Effector memory CD8-positive, alpha-beta T cell (primary cell): ENCODE measurements at regions not wholly inside any gene's neighbourhood (a gene's known extent, or its start where the extent isn't known, plus 50 kb on each side); places are given as distances from the start of the nearest gene placed in this dataset.

ENCODE experiments used
- ATAC-seq: fragments of 150-1000 bp; cut with Tn5 transposase; replicated peaks from 2 replicates; pipeline ENCODE4 v1.10.0; 2021; ENCODE audit warnings: mild to moderate bottlenecking, moderate library complexity
- DNase-seq, 3 experiments: peaks; one replicate each; pipeline ENCODE4 v3.0.0; 2021
- H3K27ac Mint-ChIP-seq, 2 donors: one replicate each; pipeline ENCODE4 v1.8.0; 2022; ENCODE audit warnings: mild to moderate bottlenecking in 2 of 2, mixed read lengths in 2 of 2, moderate library complexity in 2 of 2
- H3K27me3 Mint-ChIP-seq, 2 donors: one replicate each; pipeline ENCODE4 v1.8.0; 2022; ENCODE audit warnings: mixed read lengths in 2 of 2
- H3K36me3 Mint-ChIP-seq: one replicate; pipeline ENCODE4 v1.8.0; 2022; ENCODE audit warnings: mild to moderate bottlenecking, moderate library complexity, mixed read lengths; ENCODE audit not compliant: insufficient read depth
- H3K4me1 Mint-ChIP-seq, 2 donors: one replicate each; pipeline ENCODE4 v1.8.0; 2022; ENCODE audit warnings: low read depth in 2 of 2, mixed read lengths in 2 of 2
- H3K4me3 Mint-ChIP-seq, 2 donors: one replicate each; pipeline ENCODE4 v1.8.0; 2022; ENCODE audit warnings: mild to moderate bottlenecking in 2 of 2, mixed read lengths in 2 of 2, moderate library complexity in 2 of 2
- H3K9me3 Mint-ChIP-seq, 2 donors: one replicate each; pipeline ENCODE4 v1.8.0; 2022; ENCODE audit warnings: mixed read lengths in 2 of 2

DNA sequence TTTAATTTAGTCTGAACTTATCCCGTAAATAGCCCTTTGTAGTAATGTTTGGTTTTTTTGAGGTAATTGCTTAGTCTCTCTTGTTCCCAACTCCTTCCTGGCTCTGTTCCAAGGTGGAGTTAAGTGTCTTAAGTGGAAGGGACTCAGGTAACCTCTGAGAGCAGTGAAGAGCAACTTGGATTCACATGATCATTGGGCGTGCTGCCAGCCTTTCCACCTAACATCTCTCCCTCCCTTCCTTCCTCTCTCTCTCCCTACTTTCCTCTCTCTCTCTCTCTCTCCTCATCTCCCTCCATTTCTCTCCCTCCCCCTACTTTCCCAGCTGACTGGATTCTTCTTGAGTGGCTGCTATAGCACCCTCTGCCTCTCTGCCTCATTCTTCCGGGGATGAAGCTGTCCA lies 232.9 kb upstream of the SASH1 start:
- Mint-ChIP-seq H3K4me3 (no peak overlapping the region), H3K27me3 (peaks cover 6% of the 10 kb centered on the region in 2 donors), H3K36me3 (no peaks in the 10 kb centered on the region), H3K9me3 (no peaks in the 10 kb centered on the region), H3K4me1 (no peaks in the 10 kb centered on the region), H3K27ac (no peak overlapping the region)
- ATAC-seq: no peak
- no peak for DNase-seq

- Mint-ChIP-seq H3K36me3 (no peaks in the 10 kb centered on the region), H3K27me3 (peaks cover 6% of the 10 kb centered on the region in 2 donors), H3K27ac (no peak overlapping the region), H3K4me1 (no peaks in the 10 kb centered on the region), H3K9me3 (no peaks in the 10 kb centered on the region), H3K4me3 (no peak overlapping the region)
- DNase-seq (no peak), ATAC-seq (no peak)
Observed at GRCh38 chr6:148110925-148111324, 231.7 kb upstream of the SASH1 start.

DNA sequence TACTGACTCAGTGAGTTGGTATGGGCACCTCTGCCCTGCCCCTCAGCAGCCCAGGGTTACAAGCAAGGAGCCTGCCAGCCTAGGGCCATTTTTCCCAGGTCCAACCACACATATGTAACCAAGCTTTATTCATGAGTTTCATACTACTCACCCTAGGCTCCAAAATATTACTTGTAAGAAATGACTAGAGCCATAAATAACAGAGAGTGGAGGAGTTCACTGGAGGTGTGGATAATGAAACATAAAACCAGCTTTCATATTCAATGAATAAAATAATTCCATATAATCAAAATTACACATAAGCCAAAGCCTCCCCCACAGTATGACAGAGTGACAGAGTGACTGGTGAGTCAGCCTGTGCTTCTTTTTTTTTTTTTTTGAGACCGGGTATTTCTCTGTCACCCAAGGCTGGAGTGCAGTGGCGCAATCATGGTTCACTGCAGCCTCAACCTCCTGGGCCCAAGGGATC lies 229.8 kb upstream of the SASH1 start:
- DNase-seq: no peak
- H3K9me3 Mint-ChIP-seq: no peaks in the 10 kb centered on the region
- no peaks in the 10 kb centered on the region for H3K36me3 Mint-ChIP-seq
- H3K4me3 Mint-ChIP-seq: no peak overlapping the region
- H3K27ac Mint-ChIP-seq: no peak overlapping the region
- no peak for ATAC-seq
- no peaks in the 10 kb centered on the region for H3K4me1 Mint-ChIP-seq
- peaks cover 6% of the 10 kb centered on the region in 2 donors for H3K27me3 Mint-ChIP-seq

DNA sequence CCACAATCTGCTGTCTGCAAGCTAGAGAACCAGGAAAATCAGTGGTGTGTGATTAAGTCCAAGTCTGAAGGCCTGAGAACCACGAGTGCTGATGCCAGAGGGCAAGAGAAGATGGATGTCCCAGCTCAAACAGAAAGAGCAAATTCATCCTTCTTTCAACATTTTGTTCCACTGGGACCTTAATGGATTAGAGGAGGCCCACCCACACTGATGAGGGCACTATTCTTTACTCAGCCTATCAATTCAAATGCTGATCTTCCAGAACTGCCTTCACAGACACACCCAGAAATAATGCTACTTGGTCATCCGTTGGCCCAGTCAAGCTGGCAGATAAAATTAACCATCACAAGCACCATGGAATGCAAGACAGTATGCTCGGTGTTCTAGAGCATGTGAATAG lies 226.6 kb upstream of the SASH1 start:
- Mint-ChIP-seq H3K9me3 (no peaks in the 10 kb centered on the region), H3K4me3 (no peak overlapping the region), H3K36me3 (no peaks in the 10 kb centered on the region), H3K4me1 (no peaks in the 10 kb centered on the region), H3K27ac (no peak overlapping the region), H3K27me3 (peaks cover 0 to 6% of the 10 kb centered on the region in 2 donors)
- ATAC-seq (no peak), DNase-seq (no peak)

GRCh38 chr6:148118244-148118643 lies 224.4 kb upstream of the SASH1 start:
- ATAC-seq: no peak
- no peak for DNase-seq
- Mint-ChIP-seq H3K36me3 (no peaks in the 10 kb centered on the region), H3K4me3 (no peak overlapping the region), H3K9me3 (peaks cover 0 to 3% of the 10 kb centered on the region in 2 donors), H3K27me3 (peaks cover 0 to 6% of the 10 kb centered on the region in 2 donors), H3K4me1 (no peaks in the 10 kb centered on the region), H3K27ac (no peak overlapping the region)

DNA sequence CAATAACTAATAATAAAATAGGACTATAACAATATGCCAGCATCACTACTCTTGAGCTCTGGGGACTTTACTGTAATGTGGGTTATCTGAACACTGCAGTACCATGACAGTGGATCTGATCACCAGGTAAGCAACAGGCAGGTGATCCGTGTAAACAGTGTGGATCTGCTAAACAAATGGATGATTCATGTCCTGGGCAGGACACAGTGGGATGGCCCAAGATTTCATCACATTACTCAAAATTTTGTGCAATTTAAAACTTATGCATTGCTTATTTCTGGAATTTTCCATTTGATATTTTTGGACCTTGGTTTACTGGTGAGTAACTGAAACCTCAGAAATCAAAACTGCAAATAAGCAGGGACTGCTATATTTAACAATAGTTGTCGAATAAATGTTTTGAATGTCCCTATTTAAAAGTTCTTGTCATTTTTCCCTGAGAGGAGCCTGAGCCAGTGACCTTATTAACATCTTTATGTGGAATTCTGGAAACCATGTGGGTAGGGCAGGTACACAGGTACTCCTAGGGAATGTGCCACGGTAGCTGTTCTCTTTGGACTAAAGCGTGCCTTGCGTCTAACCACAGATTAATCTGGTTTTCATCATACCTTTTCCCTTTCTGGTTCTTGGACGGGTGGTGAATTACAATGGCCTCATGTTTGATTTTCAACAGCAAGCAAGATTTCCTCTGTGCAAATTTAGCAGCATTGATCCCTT lies 214.5 kb upstream of the SASH1 start:
- Mint-ChIP-seq H3K9me3 (no peaks in the 10 kb centered on the region), H3K27ac (no peak overlapping the region), H3K4me1 (no peaks in the 10 kb centered on the region), H3K4me3 (no peak overlapping the region), H3K27me3 (peaks cover 0 to 11% of the 10 kb centered on the region in 2 donors), H3K36me3 (no peaks in the 10 kb centered on the region)
- ATAC-seq: no peak
- DNase-seq: no peak

DNA sequence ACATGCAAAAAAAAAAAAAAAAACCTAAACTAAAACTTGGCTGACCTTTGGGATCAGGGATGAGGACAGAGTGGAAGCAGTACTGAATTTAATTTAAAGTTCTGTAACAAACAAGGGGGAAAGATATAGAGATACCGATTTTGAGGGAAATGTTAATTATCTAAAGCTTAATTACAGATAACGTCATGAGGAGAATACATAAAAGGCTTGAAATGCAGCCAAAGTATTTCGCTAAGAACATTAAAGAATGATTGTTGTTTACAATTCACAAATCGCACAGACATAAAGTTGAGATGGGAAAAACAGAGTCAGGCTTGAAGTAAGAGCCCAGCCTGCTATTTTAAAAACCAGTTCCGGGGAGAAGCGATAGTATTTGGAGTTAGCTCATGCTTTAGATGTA lies 208.0 kb upstream of the SASH1 start:
- Mint-ChIP-seq H3K27me3 (peaks cover 10 to 19% of the 10 kb centered on the region in 2 donors), H3K36me3 (no peaks in the 10 kb centered on the region), H3K9me3 (no peaks in the 10 kb centered on the region), H3K27ac (no peak overlapping the region), H3K4me1 (no peaks in the 10 kb centered on the region), H3K4me3 (no peak overlapping the region)
- DNase-seq (no peak), ATAC-seq (no peak)

DNA sequence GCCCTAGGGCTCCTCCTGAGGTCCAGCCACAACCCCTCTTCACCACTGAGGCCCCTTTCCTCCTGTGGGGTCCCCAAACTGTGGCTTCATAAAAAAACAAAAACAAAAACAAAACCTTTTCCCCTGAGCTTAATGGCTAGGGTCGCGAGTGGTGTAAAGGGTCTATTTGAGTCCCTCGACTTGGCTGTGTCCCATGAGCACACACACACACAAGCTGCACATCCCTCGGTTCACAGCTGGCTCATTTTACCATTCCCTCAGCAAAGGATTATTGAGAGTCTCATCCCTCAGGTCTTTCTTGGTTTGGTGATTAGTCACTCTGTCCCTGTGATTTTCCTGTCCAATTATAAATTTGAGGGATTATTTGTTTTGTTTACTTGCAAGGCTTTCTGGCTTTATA lies 206.1 kb upstream of the SASH1 start:
- no peaks in the 10 kb centered on the region for H3K4me1 Mint-ChIP-seq

GRCh38 chr6:148137652-148138051 lies 205.0 kb upstream of the SASH1 start:
- no peaks in the 10 kb centered on the region for H3K36me3 Mint-ChIP-seq
- DNase-seq: no peak
- no peak overlapping the region for H3K27ac Mint-ChIP-seq
- no peak overlapping the region for H3K4me3 Mint-ChIP-seq
- H3K27me3 Mint-ChIP-seq: peaks cover 10 to 20% of the 10 kb centered on the region in 2 donors
- no peaks in the 10 kb centered on the region for H3K4me1 Mint-ChIP-seq
- H3K9me3 Mint-ChIP-seq: no peaks in the 10 kb centered on the region
- no peak for ATAC-seq

More for the DNA sequence above, 206.1 kb upstream of the SASH1 start:
- Mint-ChIP-seq H3K9me3 (no peaks in the 10 kb centered on the region), H3K27me3 (peaks cover 9 to 10% of the 10 kb centered on the region in 2 donors), H3K4me3 (no peak overlapping the region), H3K27ac (no peak overlapping the region), H3K36me3 (no peaks in the 10 kb centered on the region)
- DNase-seq (no peak), ATAC-seq (no peak)

DNA sequence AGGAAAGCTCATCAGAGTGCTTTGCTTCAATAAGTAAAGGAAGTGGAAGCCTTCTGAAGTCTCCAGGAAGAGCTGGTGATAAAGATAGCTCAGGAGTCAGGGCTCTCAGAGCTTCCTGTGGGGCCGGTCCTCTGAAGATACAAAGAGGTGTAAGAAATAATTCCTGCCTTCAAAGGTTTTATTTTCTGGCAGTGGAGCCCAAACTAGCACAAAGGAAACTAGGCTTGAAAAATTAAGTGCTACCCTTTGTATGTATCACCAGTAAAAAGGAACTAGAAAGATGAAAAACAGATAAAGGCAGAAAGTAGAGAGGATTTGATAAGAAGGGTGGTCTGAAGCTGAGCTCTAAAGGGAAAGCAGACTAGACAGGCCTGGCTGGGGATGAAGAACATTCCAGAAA lies 204.1 kb upstream of the SASH1 start:
- Mint-ChIP-seq H3K4me3 (no peak overlapping the region), H3K36me3 (no peaks in the 10 kb centered on the region), H3K27me3 (peaks cover 17 to 29% of the 10 kb centered on the region in 2 donors), H3K9me3 (no peaks in the 10 kb centered on the region), H3K27ac (no peak overlapping the region), H3K4me1 (no peaks in the 10 kb centered on the region)
- DNase-seq (no peak), ATAC-seq (no peak)

DNA sequence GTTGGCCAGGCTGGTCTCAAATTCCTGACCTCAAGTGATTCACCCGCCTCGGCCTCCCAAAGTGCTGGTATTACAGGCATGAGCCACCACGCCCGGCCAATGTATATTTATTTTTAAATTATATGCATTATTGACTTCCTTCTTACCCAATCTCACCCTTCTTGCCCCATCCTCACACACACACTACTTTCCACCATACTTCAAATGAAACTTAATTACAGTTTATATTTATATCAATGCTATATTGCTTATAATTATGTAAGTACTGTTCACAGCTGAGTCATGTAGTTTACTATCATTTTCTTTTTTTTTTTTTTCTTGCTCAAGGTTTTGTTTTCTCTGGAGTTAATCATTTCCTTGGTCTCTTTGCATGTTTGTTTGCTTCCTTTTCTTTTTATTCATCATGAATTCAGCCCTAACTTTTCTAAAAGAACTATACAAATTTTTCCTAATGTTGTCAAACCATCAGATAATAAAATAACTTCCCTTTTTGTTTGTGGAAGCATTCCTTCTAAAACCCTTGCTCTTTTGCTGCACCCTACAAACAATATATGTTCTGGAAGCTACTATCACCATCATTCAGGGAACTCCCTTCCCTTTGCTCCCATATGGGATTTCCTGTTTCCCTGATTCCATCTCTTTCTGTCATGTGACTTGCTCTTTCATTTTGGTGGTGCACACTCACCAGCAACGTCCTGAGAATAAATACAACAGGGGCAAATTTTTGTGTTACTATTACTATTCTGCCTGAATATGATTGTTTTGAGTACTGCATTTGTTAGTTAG lies 201.7 kb upstream of the SASH1 start:
- no peak overlapping the region for H3K27ac Mint-ChIP-seq
- no peaks in the 10 kb centered on the region for H3K36me3 Mint-ChIP-seq
- no peak for ATAC-seq
- H3K27me3 Mint-ChIP-seq: peaks cover 12 to 34% of the 10 kb centered on the region in 2 donors
- no peaks in the 10 kb centered on the region for H3K4me1 Mint-ChIP-seq
- H3K9me3 Mint-ChIP-seq: no peaks in the 10 kb centered on the region
- no peak for DNase-seq
- no peak overlapping the region for H3K4me3 Mint-ChIP-seq

DNA sequence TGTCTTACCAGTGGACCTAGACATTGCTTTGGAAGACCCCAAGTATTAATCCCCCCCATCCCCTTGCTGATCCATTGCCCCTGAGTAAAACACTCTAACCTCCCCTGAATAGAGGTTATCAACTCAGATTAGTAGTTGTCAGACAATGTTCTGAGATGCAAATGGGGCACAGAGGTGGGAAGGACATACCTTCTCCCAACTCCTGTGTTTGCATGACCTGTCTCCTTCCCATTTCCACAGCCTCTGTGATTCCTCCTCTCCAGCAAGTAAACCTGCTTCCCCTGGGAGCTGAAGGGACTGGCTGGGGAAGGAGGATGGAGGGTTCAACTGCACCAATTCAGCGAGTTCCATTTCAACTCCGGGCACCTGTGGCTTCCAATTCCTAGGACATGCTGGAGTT lies 199.8 kb upstream of the SASH1 start:
- H3K36me3 Mint-ChIP-seq: no peaks in the 10 kb centered on the region
- H3K27ac Mint-ChIP-seq: no peak overlapping the region
- DNase-seq (no peak), ATAC-seq (no peak)
- no peak overlapping the region for H3K4me3 Mint-ChIP-seq
- peaks cover 5% of the 10 kb centered on the region in 2 donors for H3K4me1 Mint-ChIP-seq
- no peaks in the 10 kb centered on the region for H3K9me3 Mint-ChIP-seq
- H3K27me3 Mint-ChIP-seq: peaks cover 12 to 27% of the 10 kb centered on the region in 2 donors

DNA sequence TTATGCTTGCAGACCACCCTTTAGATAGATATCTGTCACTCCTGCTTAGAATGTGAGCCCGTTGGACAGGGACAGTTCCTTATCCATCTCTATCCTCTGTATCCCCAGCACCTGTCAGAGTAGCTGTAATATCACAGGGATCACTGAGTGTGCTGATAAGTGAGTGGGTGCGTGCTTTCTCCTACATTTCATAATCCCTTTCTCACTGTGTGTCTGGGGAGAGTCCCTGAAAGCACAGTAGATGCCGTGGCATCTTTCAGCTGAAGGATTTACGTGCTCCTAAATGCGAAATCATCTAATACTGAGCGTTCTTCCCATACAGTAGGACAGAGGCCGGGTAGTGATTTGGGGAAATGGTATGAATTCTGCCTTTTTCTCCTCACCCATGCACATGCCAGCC lies 198.9 kb upstream of the SASH1 start:
- Mint-ChIP-seq H3K9me3 (no peaks in the 10 kb centered on the region), H3K36me3 (no peaks in the 10 kb centered on the region), H3K27ac (no peak overlapping the region), H3K27me3 (peaks cover 12 to 26% of the 10 kb centered on the region in 2 donors), H3K4me3 (no peak overlapping the region), H3K4me1 (peaks cover 5% of the 10 kb centered on the region in 2 donors)
- DNase-seq (no peak), ATAC-seq (no peak)
